Activated T-helper 1 cell treated with anti-CD3 and anti-CD28 coated beads, Interleukin-12 subunit alpha, Interleukin-12 subunit beta, Interleukin-2, Interleukin-4 antibody, amounts not matched to agents 30 ng/mL and 10 ng/mL and 1 ng/mL, durations not matched to agents 14 hours and 24 hours and 36 hours (primary cell): ENCODE measurements at regions not wholly inside any gene's neighbourhood (a gene's known extent, or its start where the extent isn't known, plus 50 kb on each side); places are given as distances from the start of the nearest gene placed in this dataset.

Experiments
- DNase-seq: peaks from one replicate; pipeline ENCODE4 v3.0.0; 2021; ENCODE audit warnings: low spot score
- H3K27ac Mint-ChIP-seq: one replicate; pipeline ENCODE4 v1.8.0; 2021; ENCODE audit warnings: mild to moderate bottlenecking, mixed read lengths
- H3K27me3 Mint-ChIP-seq: one replicate; pipeline ENCODE4 v1.8.0; 2022; ENCODE audit warnings: mild to moderate bottlenecking, moderate library complexity, mixed read lengths; ENCODE audit not compliant: insufficient read depth
- H3K36me3 Mint-ChIP-seq: one replicate; pipeline ENCODE4 v1.8.0; 2021; ENCODE audit warnings: low read depth, mixed read lengths
- H3K4me1 Mint-ChIP-seq: one replicate; pipeline ENCODE4 v1.8.0; 2021; ENCODE audit warnings: low read depth, mixed read lengths
- H3K4me3 Mint-ChIP-seq: one replicate; pipeline ENCODE4 v1.8.0; 2021; ENCODE audit warnings: mild to moderate bottlenecking, moderate library complexity, mixed read lengths
- H3K9me3 Mint-ChIP-seq: one replicate; pipeline ENCODE4 v1.8.0; 2021; ENCODE audit warnings: mixed read lengths
- intact Hi-C: fragments of 100-400 bp; cut with micrococcal nuclease; formaldehyde crosslinking; loops from one replicate; pipeline ENCODE4 v1.15.1; 2024

DNA sequence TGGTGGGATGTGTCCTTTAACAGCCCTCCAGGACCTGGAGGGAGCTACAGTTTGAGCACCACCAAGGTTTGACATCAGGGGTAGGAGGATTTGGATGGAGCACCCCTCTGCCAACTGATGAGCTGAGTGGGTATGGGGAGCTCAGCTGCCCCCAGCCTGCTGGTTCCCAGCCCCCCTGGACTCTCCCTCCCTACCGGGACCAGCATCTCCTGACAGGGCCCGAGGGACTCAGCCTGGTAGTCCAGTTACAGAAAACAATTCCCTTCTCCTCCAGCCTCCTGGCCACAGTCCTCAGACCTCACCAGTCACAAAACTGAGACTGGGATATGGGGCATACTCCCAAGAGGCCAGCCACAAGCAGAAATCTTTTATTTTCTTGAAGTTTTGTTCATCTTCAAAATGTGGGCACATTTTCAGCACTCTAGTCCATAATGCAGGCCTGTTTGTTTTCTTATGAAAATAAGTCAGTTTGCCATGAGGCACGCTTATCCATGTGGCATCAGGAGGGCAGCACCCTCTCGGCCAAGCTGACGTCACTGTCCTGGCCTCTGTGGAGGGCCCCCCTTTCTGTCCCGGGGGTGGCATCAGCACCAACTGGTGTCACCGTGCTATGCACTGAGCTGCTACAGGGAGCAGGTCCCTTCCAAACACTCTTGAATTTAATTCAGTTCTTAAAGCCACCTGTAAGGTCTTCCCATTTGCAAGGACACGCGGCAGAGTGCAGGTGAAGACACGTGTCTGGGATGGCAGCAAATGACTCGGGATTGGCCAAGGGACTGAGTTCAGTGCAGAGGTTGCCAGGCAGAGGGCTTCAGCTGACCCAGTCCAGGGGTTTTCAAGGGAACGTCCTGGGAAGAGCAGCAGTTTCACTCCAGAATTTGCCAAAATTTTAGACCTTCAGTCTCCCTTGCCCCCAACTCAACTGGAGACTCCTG lies 187.6 kb downstream of the GADD45G start:
- no peak overlapping the region for H3K4me3 Mint-ChIP-seq
- intact Hi-C loops = no loop called here
- no peaks in the 10 kb centered on the region for H3K9me3 Mint-ChIP-seq
- no peaks in the 10 kb centered on the region for H3K4me1 Mint-ChIP-seq
- no peak overlapping the region for H3K27ac Mint-ChIP-seq
- DNase-seq = no peak
- no peaks in the 10 kb centered on the region for H3K36me3 Mint-ChIP-seq
- H3K27me3 Mint-ChIP-seq = peaks cover 11% of the 10 kb centered on the region

DNA sequence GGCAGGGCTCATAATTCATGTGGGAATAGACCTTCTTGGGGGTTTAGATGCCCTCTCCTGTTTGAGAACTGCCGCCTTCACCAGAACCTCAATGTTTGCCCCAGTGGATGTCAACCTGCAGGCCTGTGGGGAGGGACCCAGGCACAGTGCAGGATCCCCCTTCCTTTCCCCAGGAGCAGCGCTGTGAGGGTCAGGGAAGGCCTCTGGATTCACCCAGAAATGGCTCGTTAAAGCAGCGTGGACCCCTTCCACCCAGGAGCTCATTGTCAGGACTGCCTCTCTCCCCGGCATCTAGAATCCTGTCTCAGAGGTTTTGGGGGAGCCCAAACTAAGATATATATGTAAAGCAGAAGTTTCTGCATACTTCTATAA lies 188.3 kb downstream of the GADD45G start:
- no peak for DNase-seq
- Mint-ChIP-seq H3K27me3 (peaks cover 9% of the 10 kb centered on the region), H3K4me1 (no peaks in the 10 kb centered on the region), H3K27ac (no peak overlapping the region), H3K4me3 (no peak overlapping the region), H3K9me3 (no peaks in the 10 kb centered on the region), H3K36me3 (no peaks in the 10 kb centered on the region)
- intact Hi-C loops = no loop called here

DNA sequence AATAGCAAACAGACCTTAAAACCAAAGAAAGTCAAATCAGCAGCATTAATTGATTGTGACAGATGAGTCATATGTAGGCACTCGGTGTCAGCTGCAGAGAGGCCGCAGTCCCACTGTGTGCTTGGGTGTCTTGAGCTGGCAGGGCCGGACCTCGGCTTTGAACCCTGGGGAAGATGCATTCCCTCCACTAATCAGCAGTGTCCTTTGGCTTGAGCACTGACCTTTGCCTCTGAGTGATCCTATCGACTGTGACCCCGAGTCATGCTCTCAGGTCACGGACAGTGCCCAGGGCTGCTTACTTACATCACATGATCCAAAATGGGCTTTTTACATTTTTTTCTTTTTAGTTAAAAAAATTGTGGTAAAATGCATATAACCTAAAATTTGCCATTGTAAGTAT lies 188.7 kb downstream of the GADD45G start:
- no peak for DNase-seq
- intact Hi-C loops = no loop called here
- no peak overlapping the region for H3K4me3 Mint-ChIP-seq
- no peak overlapping the region for H3K27ac Mint-ChIP-seq
- no peaks in the 10 kb centered on the region for H3K4me1 Mint-ChIP-seq
- H3K9me3 Mint-ChIP-seq = no peaks in the 10 kb centered on the region
- no peaks in the 10 kb centered on the region for H3K36me3 Mint-ChIP-seq
- peaks cover 9% of the 10 kb centered on the region for H3K27me3 Mint-ChIP-seq

DNA sequence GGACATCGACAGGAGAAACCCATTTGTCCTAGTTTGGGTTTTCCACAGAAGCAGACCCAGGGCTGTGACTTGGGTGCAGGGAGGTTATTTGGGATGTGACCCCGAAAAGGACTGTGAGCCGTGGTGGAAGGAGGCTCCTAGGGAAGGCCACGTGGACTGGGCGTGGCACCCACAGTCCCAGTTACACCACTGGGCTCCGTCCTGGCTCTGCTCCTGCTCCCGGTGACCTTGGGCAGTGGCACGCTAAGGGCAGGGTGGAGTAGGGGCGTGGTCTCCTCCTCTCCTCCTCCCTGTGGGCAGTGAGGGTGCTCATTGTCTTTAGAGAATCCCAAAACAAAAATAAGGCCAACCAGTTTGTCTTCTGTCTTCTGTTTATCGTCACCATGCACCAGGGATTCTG lies 190.1 kb downstream of the GADD45G start:
- Mint-ChIP-seq H3K4me1 (peaks cover 5% of the 10 kb centered on the region), H3K9me3 (no peaks in the 10 kb centered on the region), H3K36me3 (no peaks in the 10 kb centered on the region), H3K27ac (no peak overlapping the region), H3K4me3 (no peak overlapping the region), H3K27me3 (peaks cover 3% of the 10 kb centered on the region)
- DNase-seq = no peak
- intact Hi-C loops = no loop called here

DNA sequence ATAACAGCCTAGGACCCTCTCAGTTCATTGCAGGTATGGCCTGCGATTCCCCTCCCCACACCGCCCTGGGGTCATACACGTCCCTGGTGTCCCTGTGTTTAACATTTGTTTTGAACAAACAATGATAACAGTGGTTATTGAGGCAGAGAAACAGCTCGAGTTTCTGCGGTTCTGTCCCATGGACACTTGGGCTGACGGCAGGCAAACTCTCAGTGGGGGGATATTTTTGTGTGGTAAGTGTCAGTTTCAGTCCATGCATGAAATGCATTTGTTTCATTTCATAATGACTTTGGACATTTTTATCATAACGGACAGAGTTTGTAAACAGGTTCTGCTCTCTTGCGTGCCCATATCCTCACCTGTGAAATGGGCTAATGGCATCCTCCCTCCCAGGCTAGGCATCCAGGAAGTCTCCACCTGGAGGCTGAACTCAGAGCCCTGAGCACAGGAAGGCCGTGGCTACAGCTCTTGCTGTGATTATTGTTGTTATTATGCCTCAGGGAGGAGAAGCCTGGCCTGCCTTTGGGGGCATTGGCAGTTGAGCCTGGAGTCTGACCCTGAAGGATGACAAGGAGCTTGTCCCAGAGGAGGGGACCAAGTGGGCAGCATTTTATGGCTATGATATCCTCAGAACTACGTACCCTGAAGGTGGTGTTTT lies 190.9 kb downstream of the GADD45G start:
- intact Hi-C loops = no loop called here
- DNase-seq = no peak
- Mint-ChIP-seq H3K27me3 (peaks cover 3% of the 10 kb centered on the region), H3K4me1 (peaks cover 7% of the 10 kb centered on the region), H3K9me3 (no peaks in the 10 kb centered on the region), H3K36me3 (no peaks in the 10 kb centered on the region), H3K4me3 (no peak overlapping the region), H3K27ac (no peak overlapping the region)

DNA sequence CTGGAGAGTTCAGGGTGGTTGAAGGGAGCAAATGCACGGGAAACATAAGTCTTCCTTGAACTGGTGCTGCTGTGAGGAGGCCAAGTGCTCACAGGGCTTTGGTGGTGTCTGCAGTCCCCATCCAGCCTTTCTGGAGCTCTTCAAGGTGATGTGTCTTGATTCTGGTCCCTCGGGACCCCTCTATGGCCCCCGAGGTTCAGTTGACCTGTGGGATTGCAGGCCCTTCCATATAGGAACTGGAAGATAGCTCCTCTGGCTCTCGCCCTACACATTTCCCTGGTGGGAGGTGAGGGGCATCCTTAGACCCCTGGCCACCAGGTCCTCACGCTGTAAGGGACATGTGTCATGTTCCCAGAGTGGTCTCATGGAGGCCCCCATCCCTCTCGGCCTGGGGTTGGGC lies 191.8 kb downstream of the GADD45G start:
- no peak for DNase-seq
- Mint-ChIP-seq H3K27me3 (peaks cover 3% of the 10 kb centered on the region), H3K27ac (no peak overlapping the region), H3K36me3 (no peaks in the 10 kb centered on the region), H3K4me1 (peaks cover 7% of the 10 kb centered on the region), H3K9me3 (no peaks in the 10 kb centered on the region), H3K4me3 (no peak overlapping the region)
- intact Hi-C loops = no loop called here

DNA sequence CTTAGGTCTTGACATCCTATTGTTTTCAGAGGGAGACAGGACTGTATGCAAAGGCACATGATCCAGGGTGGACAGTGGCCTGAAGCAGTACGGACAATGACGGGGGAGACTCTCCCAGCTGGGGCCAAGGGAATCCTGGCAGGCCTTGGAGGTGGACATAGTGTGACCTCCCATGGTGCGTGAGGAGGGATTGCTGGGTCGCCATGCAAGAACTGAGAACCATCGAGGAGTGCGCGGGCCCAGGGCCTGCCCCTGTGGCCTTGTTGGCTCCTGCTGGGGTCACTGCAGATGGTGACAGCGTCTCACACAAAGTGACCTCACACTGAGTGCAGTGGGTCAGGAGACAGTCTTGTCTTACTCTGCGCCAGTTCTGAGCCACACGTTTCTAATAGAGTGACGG lies 192.4 kb downstream of the GADD45G start:
- no peaks in the 10 kb centered on the region for H3K9me3 Mint-ChIP-seq
- peaks cover 6% of the 10 kb centered on the region for H3K27me3 Mint-ChIP-seq
- H3K36me3 Mint-ChIP-seq = no peaks in the 10 kb centered on the region
- no peak for DNase-seq
- H3K4me1 Mint-ChIP-seq = peaks cover 7% of the 10 kb centered on the region
- no peak overlapping the region for H3K27ac Mint-ChIP-seq
- no peak overlapping the region for H3K4me3 Mint-ChIP-seq
- intact Hi-C loops = no loop called here

DNA sequence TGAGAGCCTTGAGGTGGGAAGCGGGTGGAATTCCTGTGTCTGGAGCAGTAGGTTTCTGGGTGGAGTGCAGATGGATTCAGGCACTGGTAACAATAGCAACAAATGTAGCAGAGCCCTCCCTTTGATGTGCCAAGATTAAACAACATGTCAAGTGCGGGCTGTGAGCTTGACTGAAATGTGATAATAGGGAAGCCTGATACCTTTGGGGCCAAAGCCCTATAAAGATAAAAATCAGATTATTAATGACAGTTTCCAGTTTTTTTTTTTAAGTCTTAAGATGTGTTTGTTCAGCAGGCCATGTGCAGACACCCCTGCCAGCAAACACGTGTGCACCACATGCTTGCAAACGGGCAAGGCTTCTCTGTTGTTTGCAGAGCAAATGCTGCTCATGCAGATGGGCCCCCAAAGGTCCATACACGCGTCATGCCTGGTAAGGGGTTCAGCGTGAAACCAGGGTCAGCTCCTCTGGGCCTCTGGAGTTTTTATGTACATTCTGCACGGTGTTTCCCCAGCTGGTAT lies 193.2 kb downstream of the GADD45G start:
- intact Hi-C loops = no loop called here
- Mint-ChIP-seq H3K4me1 (peaks cover 7% of the 10 kb centered on the region), H3K4me3 (no peak overlapping the region), H3K27me3 (peaks cover 6% of the 10 kb centered on the region), H3K9me3 (no peaks in the 10 kb centered on the region), H3K27ac (no peak overlapping the region), H3K36me3 (no peaks in the 10 kb centered on the region)
- no peak for DNase-seq

DNA sequence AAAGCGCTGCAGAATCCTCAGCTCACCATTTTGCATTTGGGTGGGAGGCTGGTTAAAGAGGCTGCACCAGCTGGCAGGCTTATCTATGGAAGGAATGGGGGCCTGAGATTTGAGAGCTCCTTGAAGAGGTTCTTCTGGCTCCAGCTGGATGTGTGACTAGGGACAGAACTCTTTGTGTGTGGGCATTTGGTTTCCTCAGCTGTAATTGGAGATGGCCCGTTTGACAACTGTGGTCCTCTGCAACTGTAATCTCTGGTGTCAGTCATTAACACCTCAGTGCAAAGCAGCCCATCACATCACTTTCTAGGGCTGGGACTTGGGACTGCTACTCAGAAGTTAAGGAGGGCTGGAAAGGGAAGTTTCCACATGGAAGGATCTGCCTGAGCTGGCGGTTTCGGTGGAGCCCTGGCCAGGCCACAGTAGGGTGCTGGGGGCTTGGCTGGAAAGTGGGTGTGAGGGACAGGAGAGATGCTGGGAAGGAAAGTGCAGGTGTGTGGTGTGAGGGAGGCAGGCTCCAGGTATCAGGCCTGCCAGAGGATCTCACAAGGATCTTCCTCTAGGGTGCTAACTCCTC lies 193.8 kb downstream of the GADD45G start:
- Mint-ChIP-seq H3K36me3 (no peaks in the 10 kb centered on the region), H3K27ac (peak overlapping the region; percentile 48), H3K4me3 (no peak overlapping the region), H3K9me3 (no peaks in the 10 kb centered on the region), H3K27me3 (peaks cover 6% of the 10 kb centered on the region), H3K4me1 (peaks cover 8% of the 10 kb centered on the region)
- DNase-seq = no peak
- intact Hi-C loops = no loop called here

DNA sequence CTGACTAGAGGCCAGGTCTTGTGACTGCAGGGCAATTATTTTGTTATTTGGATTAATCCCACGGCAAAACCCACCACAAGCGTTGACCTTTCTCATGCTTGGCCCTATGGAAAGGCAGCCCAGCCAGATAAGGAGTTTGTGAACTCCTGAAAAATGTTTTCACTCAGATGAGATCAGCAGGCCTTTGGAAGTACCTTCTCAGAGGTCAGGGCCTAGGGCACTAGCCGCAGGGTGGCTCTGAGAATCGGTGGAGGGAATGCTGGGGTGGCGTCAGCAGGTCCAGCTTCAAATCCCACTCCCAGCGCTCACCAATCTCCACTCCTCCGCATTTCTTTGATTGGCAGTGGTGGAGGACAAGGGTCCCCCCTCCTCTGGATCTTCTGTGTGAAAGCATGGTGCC lies 194.4 kb downstream of the GADD45G start:
- peaks cover 4% of the 10 kb centered on the region for H3K27me3 Mint-ChIP-seq
- H3K9me3 Mint-ChIP-seq = no peaks in the 10 kb centered on the region

DNA sequence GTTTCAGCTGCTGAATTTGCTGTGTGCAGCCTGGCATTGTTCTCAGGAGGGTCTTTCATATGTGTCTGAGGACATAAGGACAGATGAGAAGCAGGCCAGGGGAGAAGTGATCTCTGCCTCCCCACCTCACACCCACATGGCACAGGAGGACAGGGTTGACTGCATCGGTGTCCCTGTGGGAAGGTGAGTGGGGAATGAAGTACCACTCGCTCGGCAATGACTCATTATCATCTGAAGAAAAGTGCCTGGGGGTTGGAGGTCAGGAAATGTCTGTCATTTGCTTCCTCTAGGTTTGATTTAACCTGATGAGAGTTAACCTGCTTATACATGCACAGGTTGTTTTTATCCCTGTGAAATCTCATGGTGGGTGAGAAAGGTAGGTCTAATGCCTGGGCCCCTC lies 195.0 kb downstream of the GADD45G start:
- intact Hi-C loops = no loop called here

More for the DNA sequence above, 194.4 kb downstream of the GADD45G start:
- intact Hi-C loops = no loop called here
- no peak overlapping the region for H3K4me3 Mint-ChIP-seq
- DNase-seq = no peak
- H3K4me1 Mint-ChIP-seq = peaks cover 14% of the 10 kb centered on the region
- H3K27ac Mint-ChIP-seq = no peak overlapping the region
- no peaks in the 10 kb centered on the region for H3K36me3 Mint-ChIP-seq

DNA sequence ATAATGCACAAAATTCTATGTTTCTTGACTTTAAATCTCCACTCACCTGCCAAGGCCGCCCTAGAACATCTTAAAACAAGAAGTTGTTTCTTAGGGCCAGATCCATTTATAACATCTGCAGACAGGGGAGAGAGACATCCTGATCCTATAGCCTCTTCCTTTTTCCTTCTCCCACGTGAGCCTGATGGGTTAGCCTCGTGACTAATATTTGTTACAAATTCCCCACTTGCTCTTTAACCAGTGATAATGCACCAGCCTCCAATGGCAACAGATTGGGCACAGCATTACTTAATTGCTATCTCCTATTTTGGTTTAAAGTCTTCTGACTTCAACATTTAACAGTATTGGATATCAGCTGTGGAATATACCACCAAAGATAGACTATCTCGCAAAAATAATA lies 196.5 kb downstream of the GADD45G start:
- Mint-ChIP-seq H3K27me3 (peaks cover 7% of the 10 kb centered on the region), H3K4me1 (peaks cover 35% of the 10 kb centered on the region), H3K4me3 (no peak overlapping the region), H3K36me3 (no peaks in the 10 kb centered on the region), H3K9me3 (no peaks in the 10 kb centered on the region), H3K27ac (no peak overlapping the region)
- DNase-seq = no peak
- intact Hi-C loops = no loop called here

More for the DNA sequence above, 195.0 kb downstream of the GADD45G start:
- Mint-ChIP-seq H3K4me3 (no peak overlapping the region), H3K4me1 (peaks cover 19% of the 10 kb centered on the region), H3K27me3 (peaks cover 4% of the 10 kb centered on the region), H3K27ac (no peak overlapping the region), H3K36me3 (no peaks in the 10 kb centered on the region), H3K9me3 (no peaks in the 10 kb centered on the region)
- no peak for DNase-seq
